ENCODE measurements at regions not wholly inside any gene's neighbourhood (a gene's known extent, or its start where the extent isn't known, plus 50 kb on each side); places are given as distances from the start of the nearest gene placed in this dataset.

GRCh38 chr1:104402178-104402577, 652.5 kb downstream of the AMY1C start:
- TF ChIP-seq CTCF (conservative IDR thresholded peaks at IDR 0.05; ENCODE audit: low read depth, low read length): no peak
- TF ChIP-seq EZH2 (IDR thresholded peaks at IDR 0.05; ENCODE audit: borderline replicate concordance, low read depth, low read length, poor library complexity, severe bottlenecking): no peak

Measured in A673 (cell line).